ENCODE measurements at regions not wholly inside any gene's neighbourhood (a gene's known extent, or its start where the extent isn't known, plus 50 kb on each side); places are given as distances from the start of the nearest gene placed in this dataset.

DNA sequence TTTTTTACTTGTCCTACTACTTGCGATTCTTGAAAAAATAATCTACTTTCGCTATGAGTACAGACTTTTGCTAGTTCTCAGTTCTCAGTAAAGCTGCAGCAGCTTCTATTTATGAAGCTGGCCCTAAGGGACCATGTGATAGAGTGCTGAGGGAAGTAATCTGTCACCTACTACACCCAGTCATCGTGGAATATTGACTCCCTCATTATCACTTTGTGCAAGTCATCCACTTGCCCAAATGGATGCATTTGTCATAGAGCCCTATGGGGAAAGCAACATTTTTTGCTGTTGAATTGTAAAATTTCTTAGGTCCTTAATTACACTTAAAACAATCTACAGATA is 1919.8 kb downstream of the SUCLG1 start:
- TF ChIP-seq, protein P1, sequence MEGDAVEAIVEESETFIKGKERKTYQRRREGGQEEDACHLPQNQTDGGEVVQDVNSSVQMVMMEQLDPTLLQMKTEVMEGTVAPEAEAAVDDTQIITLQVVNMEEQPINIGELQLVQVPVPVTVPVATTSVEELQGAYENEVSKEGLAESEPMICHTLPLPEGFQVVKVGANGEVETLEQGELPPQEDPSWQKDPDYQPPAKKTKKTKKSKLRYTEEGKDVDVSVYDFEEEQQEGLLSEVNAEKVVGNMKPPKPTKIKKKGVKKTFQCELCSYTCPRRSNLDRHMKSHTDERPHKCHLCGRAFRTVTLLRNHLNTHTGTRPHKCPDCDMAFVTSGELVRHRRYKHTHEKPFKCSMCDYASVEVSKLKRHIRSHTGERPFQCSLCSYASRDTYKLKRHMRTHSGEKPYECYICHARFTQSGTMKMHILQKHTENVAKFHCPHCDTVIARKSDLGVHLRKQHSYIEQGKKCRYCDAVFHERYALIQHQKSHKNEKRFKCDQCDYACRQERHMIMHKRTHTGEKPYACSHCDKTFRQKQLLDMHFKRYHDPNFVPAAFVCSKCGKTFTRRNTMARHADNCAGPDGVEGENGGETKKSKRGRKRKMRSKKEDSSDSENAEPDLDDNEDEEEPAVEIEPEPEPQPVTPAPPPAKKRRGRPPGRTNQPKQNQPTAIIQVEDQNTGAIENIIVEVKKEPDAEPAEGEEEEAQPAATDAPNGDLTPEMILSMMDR (optimal IDR thresholded peaks at IDR 0.05 in 1 of 3, IDR thresholded peaks at IDR 0.05 in 1 of 3, conservative IDR thresholded peaks at IDR 0.05 in 1 of 3; ENCODE audit: extremely low read depth in 1 of 3, insufficient read depth in 2 of 3, low read length in 3 of 3) = no peak
- no peak for TF ChIP-seq EZH2 (IDR thresholded peaks at IDR 0.05; ENCODE audit: low read length)
